Keratinocyte (primary cell): ENCODE measurements at regions not wholly inside any gene's neighbourhood (a gene's known extent, or its start where the extent isn't known, plus 50 kb on each side); places are given as distances from the start of the nearest gene placed in this dataset.

Source experiments
- DNase-seq: peaks from one replicate; pipeline ENCODE4 v3.0.0-alpha.2; 2011; ENCODE audit warnings: low read depth, missing footprints, low spot score
- FAIRE-seq: peaks from 2 replicates; lab custom pipeline; 2011; peaks lifted over from hg19 to GRCh38; lab: Jason Lieb, UNC
- H2AFZ ChIP-seq: 2 replicates; pipeline ENCODE4 v1.6.0; 2012; ENCODE audit warnings: low read length, control low read depth, inconsistent platforms; ENCODE audit not compliant: control insufficient read depth
- H3K27ac ChIP-seq: 2 replicates; pipeline ENCODE4 v1.5.1; 2011; ENCODE audit warnings: low read length; ENCODE audit not compliant: control insufficient read depth, insufficient read depth
- H3K27me3 ChIP-seq: 3 replicates; pipeline ENCODE4 v1.6.0; 2011; ENCODE audit warnings: low read length; ENCODE audit not compliant: control insufficient read depth, insufficient read depth; ENCODE audit errors: extremely low read depth
- H3K36me3 ChIP-seq, 2 experiments: 2 replicates in 1 of 2; 3 replicates in 1 of 2; pipeline ENCODE4 v1.5.1; 2011; ENCODE audit warnings: low read length in 2 of 2, mild to moderate bottlenecking in 1 of 2; ENCODE audit not compliant: control insufficient read depth in 2 of 2, insufficient read depth in 2 of 2; ENCODE audit errors: extremely low read depth in 1 of 2
- H3K4me1 ChIP-seq: 3 replicates; pipeline ENCODE4 v1.5.1; 2011; ENCODE audit warnings: low read length; ENCODE audit not compliant: control insufficient read depth, insufficient read depth; ENCODE audit errors: extremely low read depth
- H3K4me2 ChIP-seq: 3 replicates; pipeline ENCODE4 v1.6.0; 2011; ENCODE audit warnings: low read depth, low read length; ENCODE audit not compliant: control insufficient read depth, insufficient read depth; ENCODE audit errors: extremely low read depth
- H3K4me3 ChIP-seq, 3 experiments: fragments of 200-600 bp in 1 of 3; sonication (generic) in 1 of 3; 2 replicates in 2 of 3; 3 replicates in 1 of 3; pipeline ENCODE4 v1.5.1; 2011 to 2016; ENCODE audit warnings: low read length in 3 of 3, mild to moderate bottlenecking in 3 of 3, control low read depth in 2 of 3, inconsistent platforms in 1 of 3, low read depth in 1 of 3, mixed read lengths in 1 of 3, mixed run types in 1 of 3, moderate library complexity in 1 of 3; ENCODE audit not compliant: control insufficient read depth in 2 of 3, insufficient read depth in 2 of 3; ENCODE audit errors: extremely low read depth in 1 of 3
- H3K79me2 ChIP-seq: 2 replicates; pipeline ENCODE4 v1.6.0; 2012; ENCODE audit warnings: low read length; ENCODE audit not compliant: control insufficient read depth, insufficient read depth
- H3K9ac ChIP-seq: 3 replicates; pipeline ENCODE4 v1.6.0; 2011; ENCODE audit warnings: low read length; ENCODE audit not compliant: control insufficient read depth, insufficient read depth; ENCODE audit errors: extremely low read depth
- H3K9me1 ChIP-seq: 3 replicates; pipeline ENCODE4 v1.6.0; 2011; ENCODE audit warnings: low read length; ENCODE audit not compliant: control insufficient read depth, insufficient read depth; ENCODE audit errors: extremely low read depth
- H3K9me3 ChIP-seq: 2 replicates; pipeline ENCODE4 v1.5.1; 2012; ENCODE audit warnings: low read depth, low read length; ENCODE audit not compliant: control insufficient read depth
- H4K20me1 ChIP-seq: 3 replicates; pipeline ENCODE4 v1.6.0; 2011; ENCODE audit warnings: low read length; ENCODE audit not compliant: control insufficient read depth, insufficient read depth; ENCODE audit errors: extremely low read depth
- CTCF ChIP-seq, 3 experiments: IDR thresholded peaks in 1 of 3; conservative IDR thresholded peaks in 1 of 3; optimal IDR thresholded peaks in 1 of 3; 2 replicates in 2 of 3; 3 replicates in 1 of 3; pipeline versions ENCODE3 to v1.5.1; 2011; ENCODE audit warnings: low read length in 3 of 3, mild to moderate bottlenecking in 3 of 3, moderate library complexity in 2 of 3, control low read depth in 1 of 3, inconsistent platforms in 1 of 3; ENCODE audit not compliant: insufficient read depth in 2 of 3; ENCODE audit errors: extremely low read depth in 1 of 3
- EZH2 ChIP-seq: IDR thresholded peaks from one replicate; pipeline ENCODE4 v1.6.1; 2012; ENCODE audit warnings: inconsistent platforms, mild to moderate bottlenecking, low read length, moderate library complexity
- dilution Hi-C: fragments of 300-500 bp; cut with MboI; formaldehyde crosslinking; loops from one replicate; pipeline ENCODE4 v1.7.0; 2020; ENCODE audit warnings: low sequenced_read_pairs; ENCODE audit not compliant: extremely low pct_ligation_motif_present

GRCh38 chr10:129332476-129332875 lies 134.6 kb upstream of the MGMT start:
- no peaks in the 10 kb centered on the region for H3K9me3 ChIP-seq
- DNase-seq (no peak), FAIRE-seq (no peak)
- TF ChIP-seq EZH2 (no peak), CTCF (optimal IDR thresholded peaks at IDR 0.05 in 1 of 3, IDR thresholded peaks at IDR 0.05 in 1 of 3, conservative IDR thresholded peaks at IDR 0.05 in 1 of 3; ENCODE audit: extremely low read depth in 1 of 3, insufficient read depth in 2 of 3, low read length in 3 of 3) (peak in 1 of 3 experiments; percentile 46)
- H4K20me1 ChIP-seq: no peaks in the 10 kb centered on the region
- H3K9me1 ChIP-seq: no peaks in the 10 kb centered on the region
- H3K27ac ChIP-seq: no peak overlapping the region
- dilution Hi-C loops: no loop called here
- no peaks in the 10 kb centered on the region for H3K27me3 ChIP-seq
- peaks cover 3% of the 10 kb centered on the region for H3K4me1 ChIP-seq
- no peaks in the 10 kb centered on the region for H3K79me2 ChIP-seq
- H3K36me3 ChIP-seq: no peaks in the 10 kb centered on the region
- no peak overlapping the region for H3K4me3 ChIP-seq
- H2AFZ ChIP-seq: no peak overlapping the region
- H3K4me2 ChIP-seq: no peak overlapping the region
- H3K9ac ChIP-seq: no peak overlapping the region

GRCh38 chr10:129333706-129334105 lies 133.3 kb upstream of the MGMT start:
- Histone ChIP-seq H3K9ac (no peak overlapping the region), H4K20me1 (no peaks in the 10 kb centered on the region), H3K4me3 (no peak overlapping the region), H3K79me2 (no peaks in the 10 kb centered on the region), H3K4me2 (no peak overlapping the region), H3K27ac (no peak overlapping the region), H3K27me3 (no peaks in the 10 kb centered on the region), H3K36me3 (no peaks in the 10 kb centered on the region), H3K4me1 (no peaks in the 10 kb centered on the region), H3K9me3 (no peaks in the 10 kb centered on the region), H2AFZ (no peak overlapping the region), H3K9me1 (no peaks in the 10 kb centered on the region)
- FAIRE-seq (no peak), DNase-seq (no peak)
- TF ChIP-seq EZH2 (no peak), CTCF (optimal IDR thresholded peaks at IDR 0.05 in 1 of 3, IDR thresholded peaks at IDR 0.05 in 1 of 3, conservative IDR thresholded peaks at IDR 0.05 in 1 of 3; ENCODE audit: extremely low read depth in 1 of 3, insufficient read depth in 2 of 3, low read length in 3 of 3) (no peak)
- dilution Hi-C loops: no loop called here
